ENCODE measurements at regions not wholly inside any gene's neighbourhood (a gene's known extent, or its start where the extent isn't known, plus 50 kb on each side); places are given as distances from the start of the nearest gene placed in this dataset.
"Not testable (repeated sequence)": the region's sequence is repeated elsewhere in the genome, so short reads cannot be mapped to it uniquely, and the experiment has no call there.

GRCh38 chr9:135401218-135401617 lies 78.4 kb upstream of the PPP1R26 start:
- H3K9me3 Mint-ChIP-seq, result peaks cover 0 to 2% of the 10 kb centered on the region in 2 donors
- no peak overlapping the region for H3K4me3 Mint-ChIP-seq
- no peak for ATAC-seq (replicated peaks)
- H3K27ac Mint-ChIP-seq, result no peak overlapping the region
- DNase-seq, result no peak
- H3K4me1 Mint-ChIP-seq, result no peaks in the 10 kb centered on the region
- peaks cover 11% of the 10 kb centered on the region in 2 donors for H3K27me3 Mint-ChIP-seq
- H3K36me3 Mint-ChIP-seq, result no peaks in the 10 kb centered on the region

GRCh38 chr9:135402048-135402738 lies 77.4 kb upstream of the PPP1R26 start:
- Mint-ChIP-seq H3K36me3 (no peaks in the 10 kb centered on the region), H3K27ac (no peak overlapping the region), H3K27me3 (peaks cover 12 to 13% of the 10 kb centered on the region in 2 donors), H3K4me3 (no peak overlapping the region), H3K4me1 (no peaks in the 10 kb centered on the region), H3K9me3 (no peaks in the 10 kb centered on the region)
- DNase-seq, result no peak
- no peak for ATAC-seq (replicated peaks)

GRCh38 chr9:135402739-135403695 lies 76.6 kb upstream of the PPP1R26 start:
- Mint-ChIP-seq H3K4me1 (no peaks in the 10 kb centered on the region), H3K27me3 (peaks cover 12 to 13% of the 10 kb centered on the region in 2 donors), H3K36me3 (no peaks in the 10 kb centered on the region), H3K27ac (peak overlapping the region; percentile 67), H3K4me3 (no peak overlapping the region), H3K9me3 (no peaks in the 10 kb centered on the region)
- ATAC-seq (replicated peaks) (no peak), DNase-seq (no peak)

GRCh38 chr9:135403733-135404450 lies 75.7 kb upstream of the PPP1R26 start:
- H3K27ac Mint-ChIP-seq, result peak overlapping the region; percentile 67
- no peaks in the 10 kb centered on the region for H3K9me3 Mint-ChIP-seq
- no peaks in the 10 kb centered on the region for H3K36me3 Mint-ChIP-seq
- H3K4me1 Mint-ChIP-seq, result no peaks in the 10 kb centered on the region
- H3K4me3 Mint-ChIP-seq, result no peak overlapping the region
- peaks cover 11 to 13% of the 10 kb centered on the region in 2 donors for H3K27me3 Mint-ChIP-seq
- ATAC-seq (replicated peaks) (no peak), DNase-seq (no peak)

GRCh38 chr9:135404451-135405144 lies 75.0 kb upstream of the PPP1R26 start:
- H3K4me1 Mint-ChIP-seq, result no peaks in the 10 kb centered on the region
- H3K27me3 Mint-ChIP-seq, result peaks cover 9 to 20% of the 10 kb centered on the region in 2 donors
- no peaks in the 10 kb centered on the region for H3K9me3 Mint-ChIP-seq

GRCh38 chr9:135405145-135405464 lies 74.5 kb upstream of the PPP1R26 start:
- not testable (repeated sequence) for H3K36me3 Mint-ChIP-seq; DNase-seq; H3K27ac Mint-ChIP-seq; H3K4me3 Mint-ChIP-seq; H3K4me1 Mint-ChIP-seq; H3K9me3 Mint-ChIP-seq; ATAC-seq (replicated peaks)
- peaks cover 13 to 25% of the 10 kb centered on the region in 2 donors for H3K27me3 Mint-ChIP-seq

More at GRCh38 chr9:135404451-135405144, 75.0 kb upstream of the PPP1R26 start:
- Mint-ChIP-seq H3K4me3 (no peak overlapping the region), H3K36me3 (no peaks in the 10 kb centered on the region), H3K27ac (no peak overlapping the region)
- ATAC-seq (replicated peaks) (no peak), DNase-seq (no peak)

GRCh38 chr9:135408476-135409254 lies 70.9 kb upstream of the PPP1R26 start:
- no peaks in the 10 kb centered on the region for H3K9me3 Mint-ChIP-seq
- peaks cover 19 to 35% of the 10 kb centered on the region in 2 donors for H3K27me3 Mint-ChIP-seq
- no peaks in the 10 kb centered on the region for H3K36me3 Mint-ChIP-seq
- no peak for ATAC-seq (replicated peaks)
- DNase-seq, result no peak
- peaks cover 0 to 2% of the 10 kb centered on the region in 2 donors for H3K4me1 Mint-ChIP-seq
- H3K4me3 Mint-ChIP-seq, result no peak overlapping the region
- H3K27ac Mint-ChIP-seq, result no peak overlapping the region

- Mint-ChIP-seq H3K9me3 (no peaks in the 10 kb centered on the region), H3K4me3 (no peak overlapping the region), H3K36me3 (no peaks in the 10 kb centered on the region), H3K27me3 (peaks cover 19 to 34% of the 10 kb centered on the region in 2 donors), H3K4me1 (peaks cover 0 to 2% of the 10 kb centered on the region in 2 donors), H3K27ac (no peak overlapping the region)
- ATAC-seq (replicated peaks) (no peak), DNase-seq (no peak)
These were observed 70.0 kb upstream of the PPP1R26 start for GRCh38 chr9:135409286-135410200.

- DNase-seq, result no peak
These were observed 69.2 kb upstream of the PPP1R26 start for GRCh38 chr9:135410421-135410820.

GRCh38 chr9:135410831-135411473 lies 68.6 kb upstream of the PPP1R26 start:
- no peaks in the 10 kb centered on the region for H3K9me3 Mint-ChIP-seq
- no peaks in the 10 kb centered on the region for H3K36me3 Mint-ChIP-seq
- H3K4me1 Mint-ChIP-seq, result peaks cover 0 to 2% of the 10 kb centered on the region in 2 donors
- no peak overlapping the region for H3K4me3 Mint-ChIP-seq
- no peak for DNase-seq
- peaks cover 23 to 31% of the 10 kb centered on the region in 2 donors for H3K27me3 Mint-ChIP-seq
- H3K27ac Mint-ChIP-seq, result no peak overlapping the region
- ATAC-seq (replicated peaks), result no peak

More at GRCh38 chr9:135410421-135410820, 69.2 kb upstream of the PPP1R26 start:
- H3K36me3 Mint-ChIP-seq, result no peaks in the 10 kb centered on the region
- no peak overlapping the region for H3K27ac Mint-ChIP-seq
- no peak for ATAC-seq (replicated peaks)
- peaks cover 20 to 34% of the 10 kb centered on the region in 2 donors for H3K27me3 Mint-ChIP-seq
- no peaks in the 10 kb centered on the region for H3K9me3 Mint-ChIP-seq
- H3K4me1 Mint-ChIP-seq, result peaks cover 0 to 2% of the 10 kb centered on the region in 2 donors
- no peak overlapping the region for H3K4me3 Mint-ChIP-seq

- not testable (repeated sequence) for ATAC-seq (replicated peaks); H3K27ac Mint-ChIP-seq; H3K9me3 Mint-ChIP-seq; H3K4me3 Mint-ChIP-seq; H3K4me1 Mint-ChIP-seq; H3K36me3 Mint-ChIP-seq; DNase-seq
- peaks cover 19 to 26% of the 10 kb centered on the region in 2 donors for H3K27me3 Mint-ChIP-seq
These were observed 68.0 kb upstream of the PPP1R26 start for GRCh38 chr9:135411605-135412004.
